ENCODE measurements at regions not wholly inside any gene's neighbourhood (a gene's known extent, or its start where the extent isn't known, plus 50 kb on each side); places are given as distances from the start of the nearest gene placed in this dataset.

DNA sequence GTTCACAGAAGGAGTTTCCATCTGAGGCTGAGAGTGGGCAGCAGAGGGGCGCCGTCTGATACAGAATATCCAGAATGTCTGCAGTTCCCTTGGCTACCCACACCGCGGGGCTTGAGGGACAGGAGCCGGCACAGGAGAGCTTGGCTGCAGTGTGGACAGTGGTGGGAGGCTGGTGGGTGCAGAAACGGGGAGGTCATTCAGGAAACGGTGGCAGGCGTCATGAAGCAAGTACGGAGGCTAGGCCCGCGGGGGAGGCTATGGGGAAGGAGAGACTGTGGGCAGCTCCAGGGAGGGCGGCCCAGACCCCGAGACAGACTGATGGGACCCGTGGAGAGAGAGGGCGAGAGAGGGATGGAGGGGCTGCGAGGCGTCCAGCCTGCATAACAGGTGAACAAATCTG, 55.2 kb upstream of the UQCRFS1 start:
- TF ChIP-seq, protein P1, sequence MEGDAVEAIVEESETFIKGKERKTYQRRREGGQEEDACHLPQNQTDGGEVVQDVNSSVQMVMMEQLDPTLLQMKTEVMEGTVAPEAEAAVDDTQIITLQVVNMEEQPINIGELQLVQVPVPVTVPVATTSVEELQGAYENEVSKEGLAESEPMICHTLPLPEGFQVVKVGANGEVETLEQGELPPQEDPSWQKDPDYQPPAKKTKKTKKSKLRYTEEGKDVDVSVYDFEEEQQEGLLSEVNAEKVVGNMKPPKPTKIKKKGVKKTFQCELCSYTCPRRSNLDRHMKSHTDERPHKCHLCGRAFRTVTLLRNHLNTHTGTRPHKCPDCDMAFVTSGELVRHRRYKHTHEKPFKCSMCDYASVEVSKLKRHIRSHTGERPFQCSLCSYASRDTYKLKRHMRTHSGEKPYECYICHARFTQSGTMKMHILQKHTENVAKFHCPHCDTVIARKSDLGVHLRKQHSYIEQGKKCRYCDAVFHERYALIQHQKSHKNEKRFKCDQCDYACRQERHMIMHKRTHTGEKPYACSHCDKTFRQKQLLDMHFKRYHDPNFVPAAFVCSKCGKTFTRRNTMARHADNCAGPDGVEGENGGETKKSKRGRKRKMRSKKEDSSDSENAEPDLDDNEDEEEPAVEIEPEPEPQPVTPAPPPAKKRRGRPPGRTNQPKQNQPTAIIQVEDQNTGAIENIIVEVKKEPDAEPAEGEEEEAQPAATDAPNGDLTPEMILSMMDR (IDR thresholded peaks at IDR 0.05) = no peak
- TF ChIP-seq RFX5 (IDR thresholded peaks at IDR 0.05; ENCODE audit: low read length) (no peak), EP300 (IDR thresholded peaks at IDR 0.05; ENCODE audit: borderline replicate concordance in 1 of 2, low read depth in 1 of 2, low read length in 1 of 2) (no peak), MEF2A (IDR thresholded peaks at IDR 0.05; ENCODE audit: borderline replicate concordance, low read depth) (no peak), NRF1 (IDR thresholded peaks at IDR 0.05; ENCODE audit: low read depth, low read length) (no peak), MXI1 (IDR thresholded peaks at IDR 0.05; ENCODE audit: low read depth, low read length) (no peak), FOXM1 (IDR thresholded peaks at IDR 0.05; ENCODE audit: low read depth) (no peak), FOXJ3 (CRISPR knock-in tag; IDR thresholded peaks at IDR 0.05) (no peak), JUND (IDR thresholded peaks at IDR 0.05) (no peak), RAD21 (IDR thresholded peaks at IDR 0.05; ENCODE audit: low read length) (no peak)

Measured in SK-N-SH (cell line).